ENCODE measurements at regions not wholly inside any gene's neighbourhood (a gene's known extent, or its start where the extent isn't known, plus 50 kb on each side); places are given as distances from the start of the nearest gene placed in this dataset.

DNA sequence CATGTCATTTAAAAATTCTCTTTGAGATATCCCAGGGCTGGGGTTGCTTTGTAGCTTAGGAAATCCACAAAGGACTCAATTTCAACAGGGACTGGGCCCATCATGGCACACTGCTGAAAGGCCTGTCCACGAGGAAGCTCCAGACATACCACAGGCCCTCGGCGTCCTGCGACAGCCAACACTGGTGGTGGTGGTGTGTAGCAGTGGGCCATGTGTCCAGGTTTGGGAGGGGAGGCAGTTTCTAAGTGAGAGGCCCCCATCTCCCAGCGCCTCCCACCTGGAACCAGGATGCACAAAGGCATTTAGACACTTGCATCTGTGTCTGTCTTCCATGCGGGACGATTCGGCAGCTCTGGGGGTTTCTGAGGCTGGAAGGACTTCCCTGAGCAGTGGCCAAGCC is 65.2 kb upstream of the ZNF423 start:
- TF ChIP-seq, protein P1, sequence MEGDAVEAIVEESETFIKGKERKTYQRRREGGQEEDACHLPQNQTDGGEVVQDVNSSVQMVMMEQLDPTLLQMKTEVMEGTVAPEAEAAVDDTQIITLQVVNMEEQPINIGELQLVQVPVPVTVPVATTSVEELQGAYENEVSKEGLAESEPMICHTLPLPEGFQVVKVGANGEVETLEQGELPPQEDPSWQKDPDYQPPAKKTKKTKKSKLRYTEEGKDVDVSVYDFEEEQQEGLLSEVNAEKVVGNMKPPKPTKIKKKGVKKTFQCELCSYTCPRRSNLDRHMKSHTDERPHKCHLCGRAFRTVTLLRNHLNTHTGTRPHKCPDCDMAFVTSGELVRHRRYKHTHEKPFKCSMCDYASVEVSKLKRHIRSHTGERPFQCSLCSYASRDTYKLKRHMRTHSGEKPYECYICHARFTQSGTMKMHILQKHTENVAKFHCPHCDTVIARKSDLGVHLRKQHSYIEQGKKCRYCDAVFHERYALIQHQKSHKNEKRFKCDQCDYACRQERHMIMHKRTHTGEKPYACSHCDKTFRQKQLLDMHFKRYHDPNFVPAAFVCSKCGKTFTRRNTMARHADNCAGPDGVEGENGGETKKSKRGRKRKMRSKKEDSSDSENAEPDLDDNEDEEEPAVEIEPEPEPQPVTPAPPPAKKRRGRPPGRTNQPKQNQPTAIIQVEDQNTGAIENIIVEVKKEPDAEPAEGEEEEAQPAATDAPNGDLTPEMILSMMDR (IDR thresholded peaks at IDR 0.05; ENCODE audit: insufficient read depth, low read depth, low read length): no peak
- TF ChIP-seq EZH2 (IDR thresholded peaks at IDR 0.05; ENCODE audit: insufficient read depth, low read length): no peak

Measured in astrocyte (in vitro differentiated cells and primary cell).